CD4-positive, alpha-beta memory T cell (primary cell): ENCODE measurements at regions not wholly inside any gene's neighbourhood (a gene's known extent, or its start where the extent isn't known, plus 50 kb on each side); places are given as distances from the start of the nearest gene placed in this dataset.

Source experiments
- CTCF ChIA-PET: fragments of 350-600 bp; sonication (Branson Sonifier 250); formaldehyde crosslinking; loops from one replicate; lab custom pipeline; 2021; ENCODE audit warnings: inconsistent platforms; ENCODE audit not compliant: partially characterized antibody; lab: Charles Lee
- POLR2A ChIA-PET: fragments of 350-600 bp; sonication (Branson Sonifier 250); formaldehyde crosslinking; loops from one replicate; lab custom pipeline; 2021; ENCODE audit not compliant: partially characterized antibody; lab: Charles Lee
- DNase-seq, 5 donors: peaks; one replicate each; pipeline versions ENCODE4 v3.0.0 to v3.0.0-alpha.2; 2020 to 2022; ENCODE audit warnings: mixed read lengths in 1 of 5
- H3K27ac ChIP-seq: one replicate; pipeline ENCODE4 v1.7.0; 2013; ENCODE audit warnings: low read depth, low read length
- H3K27me3 ChIP-seq: 2 replicates; pipeline ENCODE4 v1.7.0; 2013; ENCODE audit warnings: mild to moderate bottlenecking, low read length, moderate library complexity; ENCODE audit not compliant: insufficient read depth
- H3K36me3 ChIP-seq: 2 replicates; pipeline ENCODE4 v1.7.0; 2013; ENCODE audit warnings: mild to moderate bottlenecking, low read length, moderate library complexity; ENCODE audit not compliant: insufficient read depth
- H3K4me1 ChIP-seq: 2 replicates; pipeline ENCODE4 v1.7.0; 2013; ENCODE audit warnings: mild to moderate bottlenecking, low read length, moderate library complexity; ENCODE audit not compliant: insufficient read depth
- H3K4me3 ChIP-seq, 2 donors: one replicate each; pipeline ENCODE4 v1.7.0; 2013; ENCODE audit warnings: low read length in 2 of 2, mild to moderate bottlenecking in 1 of 2
- H3K9me3 ChIP-seq, 2 donors: one replicate each; pipeline ENCODE4 v1.7.0; 2013; ENCODE audit warnings: low read length in 2 of 2, control low read depth in 1 of 2; ENCODE audit not compliant: control insufficient read depth in 1 of 2
- H3K27ac Mint-ChIP-seq, 7 donors: one replicate each; pipeline ENCODE4 v1.8.0; 2020 to 2021; ENCODE audit warnings: mixed read lengths in 7 of 7, mild to moderate bottlenecking in 6 of 7, inconsistent platforms in 3 of 7, moderate library complexity in 3 of 7
- H3K27me3 Mint-ChIP-seq, 2 donors: one replicate each; pipeline ENCODE4 v1.8.0; 2020 to 2021; ENCODE audit warnings: mixed read lengths in 2 of 2
- H3K36me3 Mint-ChIP-seq, 2 donors: one replicate each; pipeline ENCODE4 v1.8.0; 2020 to 2021; ENCODE audit warnings: mixed read lengths in 2 of 2, inconsistent platforms in 1 of 2, mild to moderate bottlenecking in 1 of 2
- H3K4me1 Mint-ChIP-seq, 4 donors: one replicate each; pipeline ENCODE4 v1.8.0; 2020 to 2021; ENCODE audit warnings: mixed read lengths in 4 of 4, mild to moderate bottlenecking in 1 of 4
- H3K4me3 Mint-ChIP-seq, 8 donors: one replicate each; pipeline ENCODE4 v1.8.0; 2020 to 2021; ENCODE audit warnings: mixed read lengths in 8 of 8, mild to moderate bottlenecking in 7 of 8, moderate library complexity in 6 of 8, inconsistent platforms in 3 of 8
- H3K9me3 Mint-ChIP-seq, 8 donors: one replicate each; pipeline ENCODE4 v1.8.0; 2020 to 2021; ENCODE audit warnings: mixed read lengths in 8 of 8, mild to moderate bottlenecking in 5 of 8, inconsistent platforms in 3 of 8, moderate library complexity in 1 of 8
- intact Hi-C: fragments of 100-400 bp; cut with micrococcal nuclease; formaldehyde crosslinking; loops from one replicate; pipeline ENCODE4 v1.15.1; 2023

DNA sequence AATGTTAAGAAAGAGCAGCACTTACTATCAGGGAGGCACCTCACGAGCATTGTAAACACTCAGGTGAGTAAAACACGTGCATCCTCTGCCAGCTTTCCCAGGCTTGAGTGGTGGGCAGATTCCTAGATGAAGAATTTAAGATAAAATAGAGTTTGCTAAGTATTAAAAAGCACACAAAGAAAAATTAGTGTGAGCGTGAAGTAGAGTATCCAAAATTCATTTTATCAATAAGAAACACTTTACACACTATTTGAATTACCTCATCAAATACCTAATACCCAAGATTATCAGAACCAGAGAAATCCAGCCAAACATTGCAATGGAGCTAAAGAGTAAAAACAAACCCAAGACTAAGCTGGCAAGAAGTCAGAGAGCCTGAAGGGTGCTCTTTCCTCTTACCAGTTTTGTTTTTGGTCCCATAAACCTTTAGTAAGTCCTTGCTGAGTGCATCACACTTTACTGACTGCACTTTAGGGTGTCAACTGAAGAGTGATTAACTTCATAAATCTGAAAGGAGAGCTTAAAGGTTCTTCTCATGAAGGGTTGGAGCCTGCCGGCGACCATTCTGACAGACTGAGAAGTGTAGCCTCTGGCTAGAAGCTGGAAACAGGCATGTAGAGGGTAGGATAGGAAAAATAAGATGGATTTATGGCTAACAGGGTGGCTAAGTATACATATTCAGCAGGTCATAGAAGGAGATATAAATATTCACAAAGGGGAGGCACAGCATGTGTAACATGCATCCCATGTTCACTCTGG is 151.1 kb downstream of the SLC7A11 start:
- no peaks in the 10 kb centered on the region for H3K9me3 ChIP-seq
- H3K27ac Mint-ChIP-seq, result no peak overlapping the region
- peaks cover 0 to 3% (median 0%) of the 10 kb centered on the region in 8 donors for H3K9me3 Mint-ChIP-seq
- no peak overlapping the region for H3K27ac ChIP-seq
- DNase-seq, result no peak
- intact Hi-C loops, result no loop called here
- CTCF ChIA-PET, result interaction anchor here (0.8 to 2.3 kb wide), 11 partner anchors 8 to 52 kb away, joined by 3 to 9 read pairs (median 5); no protein-coding TSS in a partner anchor
- no peaks in the 10 kb centered on the region for H3K36me3 Mint-ChIP-seq
- no peak overlapping the region for H3K4me3 ChIP-seq
- no peaks in the 10 kb centered on the region for H3K4me1 ChIP-seq
- no peaks in the 10 kb centered on the region for H3K4me1 Mint-ChIP-seq
- H3K27me3 Mint-ChIP-seq, result no peaks in the 10 kb centered on the region
- H3K36me3 ChIP-seq, result no peaks in the 10 kb centered on the region
- H3K4me3 Mint-ChIP-seq, result no peak overlapping the region
- H3K27me3 ChIP-seq, result no peaks in the 10 kb centered on the region
- POLR2A ChIA-PET, result no interaction called here

DNA sequence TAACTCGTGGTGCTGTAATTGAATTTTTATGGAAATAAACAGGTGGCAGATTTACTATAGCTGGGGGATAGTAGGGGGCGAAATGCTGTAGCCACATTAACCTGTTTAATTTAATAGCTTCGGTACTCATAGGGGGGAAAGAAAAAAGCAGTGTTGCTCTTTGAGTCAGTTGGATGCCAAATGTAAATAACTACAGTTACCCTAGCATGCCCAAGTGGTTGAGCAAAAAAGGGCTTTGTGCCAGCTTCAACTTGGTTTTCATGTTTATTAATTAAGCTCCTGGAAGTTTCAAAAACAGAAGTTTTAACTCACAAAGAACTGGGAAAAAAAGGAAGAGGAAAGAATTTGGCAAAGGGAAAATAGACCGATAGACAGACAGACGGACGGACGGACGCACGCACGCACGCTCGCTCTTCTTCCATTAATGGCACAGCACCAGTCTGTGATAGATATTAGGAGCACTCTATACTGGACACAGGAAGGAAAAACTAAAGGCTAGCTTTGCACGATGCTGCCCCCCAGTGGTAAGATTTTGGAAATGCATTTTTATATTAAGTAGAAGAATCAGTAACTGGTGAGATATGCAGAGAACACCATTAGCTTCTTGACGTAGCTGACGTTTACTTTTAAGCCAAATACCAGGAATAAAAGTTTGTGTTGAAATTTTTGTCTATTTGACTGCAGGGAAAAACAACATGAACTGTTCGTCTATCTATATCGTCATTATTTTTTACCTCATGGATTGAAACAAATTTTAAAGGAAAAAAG is 151.8 kb downstream of the SLC7A11 start:
- Mint-ChIP-seq H3K36me3 (no peaks in the 10 kb centered on the region), H3K4me3 (no peak overlapping the region), H3K4me1 (no peaks in the 10 kb centered on the region), H3K9me3 (peaks cover 0 to 3% (median 0%) of the 10 kb centered on the region in 8 donors), H3K27ac (no peak overlapping the region), H3K27me3 (no peaks in the 10 kb centered on the region)
- Histone ChIP-seq H3K9me3 (no peaks in the 10 kb centered on the region), H3K27ac (no peak overlapping the region), H3K4me1 (no peaks in the 10 kb centered on the region), H3K27me3 (no peaks in the 10 kb centered on the region), H3K36me3 (no peaks in the 10 kb centered on the region), H3K4me3 (no peak overlapping the region)
- CTCF ChIA-PET, result interaction anchor here (0.8 to 2.3 kb wide), 11 partner anchors 9 to 77 kb away, joined by 3 to 9 read pairs (median 5); no protein-coding TSS in a partner anchor
- peak in 4 of 5 donors; percentile 5 to 13 (median 8) for DNase-seq
- intact Hi-C loops, result no loop called here
- POLR2A ChIA-PET, result no interaction called here

DNA sequence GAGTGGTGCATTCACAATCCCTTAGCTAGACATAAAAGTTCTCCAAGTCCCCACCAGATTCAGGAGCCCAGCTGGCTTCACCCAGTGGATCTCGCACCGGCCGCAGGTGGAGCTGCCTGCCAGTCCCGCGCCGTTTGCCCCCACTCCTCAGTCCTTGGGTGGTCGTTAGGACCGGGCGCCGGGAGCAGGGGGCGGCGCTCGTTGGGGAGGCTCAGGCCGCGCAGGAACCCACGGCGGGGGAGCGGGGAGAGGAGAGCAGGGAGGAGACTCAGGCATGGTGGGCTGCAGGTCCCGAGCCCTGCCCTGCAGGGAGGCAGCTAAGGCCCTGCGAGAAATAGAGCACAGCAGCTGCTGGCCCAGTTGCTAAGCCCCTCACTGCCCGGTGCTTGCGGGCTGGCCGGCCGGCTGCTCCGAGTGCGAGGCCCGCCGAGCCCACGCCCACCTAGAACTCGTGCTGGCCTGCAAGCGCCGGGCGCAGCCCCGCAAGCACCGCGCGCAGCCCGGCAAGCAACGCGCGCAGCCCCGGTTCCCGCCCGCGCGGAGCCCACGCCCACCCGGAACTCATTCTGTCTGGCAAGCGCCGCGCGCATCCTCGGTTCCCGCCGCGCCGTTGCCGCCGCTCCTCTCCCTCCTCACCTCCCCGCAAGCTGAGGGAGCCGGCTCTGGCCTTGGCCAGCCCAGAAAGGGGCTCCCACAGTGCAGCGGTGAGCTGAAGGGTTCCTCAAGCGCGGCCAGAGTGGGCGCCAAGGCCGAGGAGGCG is 153.5 kb downstream of the SLC7A11 start:
- POLR2A ChIA-PET, result no interaction called here
- intact Hi-C loops, result no loop called here
- no peak overlapping the region for H3K27ac ChIP-seq
- Mint-ChIP-seq H3K27ac (no peak overlapping the region), H3K27me3 (no peaks in the 10 kb centered on the region), H3K9me3 (peaks cover 0 to 3% (median 0%) of the 10 kb centered on the region in 8 donors), H3K4me3 (no peak overlapping the region), H3K36me3 (no peaks in the 10 kb centered on the region), H3K4me1 (no peaks in the 10 kb centered on the region)
- no peaks in the 10 kb centered on the region for H3K36me3 ChIP-seq
- H3K4me3 ChIP-seq, result no peak overlapping the region
- H3K27me3 ChIP-seq, result no peaks in the 10 kb centered on the region
- no peak for DNase-seq
- no peaks in the 10 kb centered on the region for H3K9me3 ChIP-seq
- H3K4me1 ChIP-seq, result no peaks in the 10 kb centered on the region
- CTCF ChIA-PET, result interaction anchor here (0.9 to 1.4 kb wide), 3 partner anchors 8 to 11 kb away, joined by 3 read pairs; no protein-coding TSS in a partner anchor

DNA sequence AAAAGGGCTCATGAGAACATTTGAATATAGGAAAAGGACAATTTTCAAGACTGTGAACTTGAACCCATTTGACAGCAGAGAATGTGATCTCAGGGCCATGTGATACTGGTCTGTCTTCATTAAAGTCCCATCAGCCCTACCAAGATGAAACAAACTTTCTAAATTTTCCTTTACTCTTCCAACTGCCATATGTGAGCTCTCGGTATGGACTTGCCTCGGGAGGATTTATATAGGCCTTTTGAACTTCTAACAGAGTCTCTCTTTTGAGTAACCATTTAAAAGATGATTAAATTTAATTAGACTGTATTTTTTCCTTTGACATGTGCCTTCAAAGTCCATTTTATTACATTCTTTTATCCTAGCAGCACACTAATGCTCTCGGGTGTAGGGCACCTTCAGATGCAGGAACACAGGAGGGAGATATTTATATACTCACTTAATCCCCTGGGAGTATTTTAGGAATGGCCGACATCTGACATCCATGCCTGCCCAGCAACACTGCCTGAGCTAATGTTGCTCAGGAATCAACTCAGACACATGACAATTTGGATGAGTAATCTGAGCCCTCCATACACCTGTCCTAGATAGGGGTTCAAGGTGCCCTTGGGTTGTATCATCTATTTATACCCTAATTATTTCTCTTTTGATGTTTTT is 155.0 kb downstream of the SLC7A11 start:
- ChIA-PET CTCF (interaction anchor here (0.6 to 1.4 kb wide), 4 partner anchors 9 to 756 kb away, joined by 3 read pairs; no protein-coding TSS in a partner anchor), POLR2A (no interaction called here)
- H3K9me3 ChIP-seq, result no peaks in the 10 kb centered on the region
- intact Hi-C loops, result no loop called here
- Mint-ChIP-seq H3K9me3 (peaks cover 0 to 1% (median 0%) of the 10 kb centered on the region in 8 donors), H3K4me1 (no peaks in the 10 kb centered on the region), H3K27me3 (no peaks in the 10 kb centered on the region), H3K27ac (no peak overlapping the region), H3K36me3 (no peaks in the 10 kb centered on the region), H3K4me3 (no peak overlapping the region)
- no peak overlapping the region for H3K27ac ChIP-seq
- H3K27me3 ChIP-seq, result no peaks in the 10 kb centered on the region
- no peak for DNase-seq
- no peaks in the 10 kb centered on the region for H3K36me3 ChIP-seq
- no peaks in the 10 kb centered on the region for H3K4me1 ChIP-seq
- H3K4me3 ChIP-seq, result no peak overlapping the region

DNA sequence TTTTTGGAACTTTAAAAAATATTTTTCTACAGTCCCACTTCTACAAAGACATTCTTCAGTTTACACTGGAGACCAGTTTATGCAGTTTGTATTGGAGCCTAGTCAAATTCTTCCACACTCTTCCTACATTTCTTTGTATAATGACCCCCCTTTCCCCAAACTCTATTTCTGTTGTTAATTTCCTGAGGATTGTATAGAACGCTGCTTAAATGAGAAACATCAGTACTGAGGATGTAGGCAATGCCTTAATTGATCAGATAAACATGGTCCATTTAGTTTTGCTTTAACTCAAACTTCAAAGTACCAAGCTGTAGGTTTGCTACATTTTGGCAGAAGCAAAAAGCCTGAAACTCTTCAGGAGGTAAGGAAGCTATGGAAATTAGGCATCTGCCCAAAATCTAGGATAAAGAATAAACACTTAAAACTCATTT is 155.5 kb downstream of the SLC7A11 start:
- Histone ChIP-seq H3K4me3 (no peak overlapping the region), H3K27ac (no peak overlapping the region), H3K36me3 (no peaks in the 10 kb centered on the region), H3K4me1 (no peaks in the 10 kb centered on the region), H3K9me3 (no peaks in the 10 kb centered on the region), H3K27me3 (no peaks in the 10 kb centered on the region)
- ChIA-PET CTCF (interaction anchor here (0.6 to 1.2 kb wide), 2 partner anchors 13 to 755 kb away, joined by 3 read pairs; no protein-coding TSS in a partner anchor), POLR2A (no interaction called here)
- H3K27me3 Mint-ChIP-seq, result no peaks in the 10 kb centered on the region
- H3K4me1 Mint-ChIP-seq, result no peaks in the 10 kb centered on the region
- no peak for DNase-seq
- H3K9me3 Mint-ChIP-seq, result peaks cover 0 to 1% (median 0%) of the 10 kb centered on the region in 8 donors
- no peak overlapping the region for H3K4me3 Mint-ChIP-seq
- intact Hi-C loops, result no loop called here
- H3K27ac Mint-ChIP-seq, result no peak overlapping the region
- H3K36me3 Mint-ChIP-seq, result no peaks in the 10 kb centered on the region

DNA sequence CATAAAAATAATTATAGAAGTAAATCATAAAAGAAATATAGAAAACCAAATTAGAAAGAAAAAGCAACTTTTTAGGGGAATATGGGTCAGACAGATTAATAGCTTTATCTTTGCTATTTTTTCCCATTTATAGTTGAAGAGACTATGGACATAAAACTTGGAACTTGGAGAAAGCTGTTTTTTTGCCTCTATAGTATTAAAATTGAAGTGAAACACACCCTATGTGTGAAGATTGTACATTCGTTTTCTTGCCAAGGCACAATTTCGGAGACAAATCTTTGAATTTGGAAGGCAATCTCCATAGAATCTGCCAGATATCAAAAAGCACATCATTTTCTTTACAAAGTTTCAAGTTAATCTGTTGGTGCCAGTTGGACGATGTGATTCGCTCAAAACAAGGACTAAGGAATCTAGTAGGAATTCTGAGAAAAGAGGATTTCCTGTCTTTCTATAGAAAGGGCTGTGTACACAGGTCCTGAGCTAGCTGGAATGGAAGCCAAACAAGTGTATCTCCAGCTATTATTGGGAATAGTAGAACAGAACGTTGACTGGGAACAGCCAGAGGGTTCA is 156.3 kb downstream of the SLC7A11 start:
- Mint-ChIP-seq H3K9me3 (no peaks in the 10 kb centered on the region), H3K4me3 (no peak overlapping the region), H3K4me1 (no peaks in the 10 kb centered on the region), H3K36me3 (no peaks in the 10 kb centered on the region), H3K27ac (no peak overlapping the region), H3K27me3 (no peaks in the 10 kb centered on the region)
- ChIA-PET POLR2A (no interaction called here), CTCF (no interaction called here)
- no peaks in the 10 kb centered on the region for H3K9me3 ChIP-seq
- H3K36me3 ChIP-seq, result no peaks in the 10 kb centered on the region
- no peak overlapping the region for H3K27ac ChIP-seq
- no peak overlapping the region for H3K4me3 ChIP-seq
- no peaks in the 10 kb centered on the region for H3K4me1 ChIP-seq
- DNase-seq, result no peak
- H3K27me3 ChIP-seq, result no peaks in the 10 kb centered on the region
- intact Hi-C loops, result no loop called here
